Transverse colon (tissue), 4 donors: ENCODE measurements at regions not wholly inside any gene's neighbourhood (a gene's known extent, or its start where the extent isn't known, plus 50 kb on each side); places are given as distances from the start of the nearest gene placed in this dataset.

Experiments
- DNase-seq: peaks from one replicate; pipeline ENCODE4 v3.0.0-alpha.2; 2019
- H3K27ac ChIP-seq, 4 donors: fragments of 200-600 bp; sonication (generic); 2 replicates each; pipeline ENCODE4 v1.5.1; 2016 to 2018; ENCODE audit warnings: inconsistent platforms in 4 of 4
- H3K27me3 ChIP-seq: fragments of 200-600 bp; sonication (generic); 2 replicates; pipeline ENCODE4 v1.5.1; 2017; ENCODE audit warnings: inconsistent platforms
- H3K36me3 ChIP-seq, 4 donors: fragments of 200-600 bp; sonication (generic); 2 replicates each; pipeline ENCODE4 v1.5.1; 2017 to 2019; ENCODE audit warnings: inconsistent platforms in 4 of 4
- H3K4me1 ChIP-seq, 4 donors: fragments of 200-600 bp; sonication (generic); 2 replicates each; pipeline ENCODE4 v1.5.1; 2017 to 2020; ENCODE audit warnings: inconsistent platforms in 4 of 4
- H3K4me3 ChIP-seq, 4 donors: fragments of 200-600 bp; sonication (generic); 1 replicate in 1 of 4; 2 replicates in 3 of 4; pipeline versions ENCODE4 v1.5.1 to v1.6.1; 2017 to 2019; ENCODE audit warnings: inconsistent platforms in 4 of 4
- H3K9me3 ChIP-seq, 2 donors: fragments of 200-600 bp; sonication (generic); 2 replicates each; pipeline ENCODE4 v1.5.1; 2017 to 2019; ENCODE audit warnings: inconsistent platforms in 2 of 2
- CTCF ChIP-seq, 5 experiments: fragments of 200-600 bp in 3 of 5; fragments of 450-650 bp in 2 of 5; sonication (generic) in 3 of 5; IDR thresholded peaks; 1 replicate in 2 of 5; 2 replicates in 3 of 5; pipeline ENCODE4 v1.5.1; 2016 to 2017; ENCODE audit warnings: antibody characterized with exemption in 5 of 5, inconsistent platforms in 3 of 5, mild to moderate bottlenecking in 2 of 5, moderate library complexity in 1 of 5
- EP300 ChIP-seq: sonication (generic); formaldehyde crosslinking; IDR thresholded peaks from one replicate; pipeline ENCODE4 v1.6.1; 2017; ENCODE audit warnings: antibody characterized with exemption, low read depth
- POLR2A ChIP-seq: fragments of 450-650 bp; IDR thresholded peaks from one replicate; pipeline ENCODE4 v1.6.1; 2016; ENCODE audit warnings: antibody characterized with exemption, mild to moderate bottlenecking, moderate library complexity
- POLR2AphosphoS5 ChIP-seq, 3 donors: sonication (generic); formaldehyde crosslinking; IDR thresholded peaks; one replicate each; pipeline ENCODE4 v1.6.1; 2016; ENCODE audit warnings: antibody characterized with exemption in 3 of 3
- WGBS, 2 donors: methylation state at CpG; one replicate each; pipeline ENCODE4 v1.1.5; 2018; ENCODE audit warnings: low coverage in 1 of 2; 5-methylcytosine and 5-hydroxymethylcytosine counted together
- in situ Hi-C, 4 donors: fragments of 200-750 bp; cut with MboI; loops; one replicate each; pipeline versions ENCODE4 v1.15.0 to v1.15.1; 2017; ENCODE audit warnings: low sequenced_read_pairs in 3 of 4, low pct_ligation_motif_present in 1 of 4, low pct_unique_long_range_greater_than_20kb in 1 of 4
- intact Hi-C: fragments of 100-400 bp; cut with DNase I; formaldehyde crosslinking; loops from one replicate; pipeline ENCODE4 v1.15.1; 2023; ENCODE audit warnings: low total_unique reads

DNA sequence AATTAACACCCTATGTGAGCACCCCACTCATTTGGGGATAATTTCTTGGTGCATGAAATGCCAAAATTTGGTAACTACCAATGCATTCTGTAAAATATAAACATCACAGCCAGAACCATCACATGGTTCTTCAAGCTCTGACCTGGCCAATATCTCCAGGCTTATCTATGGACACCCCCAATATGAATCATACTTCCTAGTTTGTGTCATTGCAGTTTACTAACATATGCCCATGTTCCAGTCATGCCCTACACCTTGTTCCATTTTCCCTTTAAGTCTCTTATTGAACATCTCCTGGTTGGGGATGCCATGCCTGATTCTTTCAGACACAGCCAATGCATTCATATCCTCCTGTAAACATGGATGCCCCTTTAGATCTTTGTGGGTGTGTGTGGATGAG is 572.8 kb upstream of the BTBD3 start:
- no peaks in the 10 kb centered on the region for H3K27me3 ChIP-seq
- DNase-seq = no peak
- H3K27ac ChIP-seq = no peak overlapping the region
- no peaks in the 10 kb centered on the region for H3K4me1 ChIP-seq
- in situ Hi-C loops = no loop called here
- no peak overlapping the region for H3K4me3 ChIP-seq
- no peaks in the 10 kb centered on the region for H3K9me3 ChIP-seq
- intact Hi-C loops = no loop called here
- no peaks in the 10 kb centered on the region for H3K36me3 ChIP-seq
- TF ChIP-seq POLR2AphosphoS5 (IDR thresholded peaks at IDR 0.05) (no peak), CTCF (IDR thresholded peaks at IDR 0.05) (no peak), EP300 (no peak), POLR2A (no peak)

DNA sequence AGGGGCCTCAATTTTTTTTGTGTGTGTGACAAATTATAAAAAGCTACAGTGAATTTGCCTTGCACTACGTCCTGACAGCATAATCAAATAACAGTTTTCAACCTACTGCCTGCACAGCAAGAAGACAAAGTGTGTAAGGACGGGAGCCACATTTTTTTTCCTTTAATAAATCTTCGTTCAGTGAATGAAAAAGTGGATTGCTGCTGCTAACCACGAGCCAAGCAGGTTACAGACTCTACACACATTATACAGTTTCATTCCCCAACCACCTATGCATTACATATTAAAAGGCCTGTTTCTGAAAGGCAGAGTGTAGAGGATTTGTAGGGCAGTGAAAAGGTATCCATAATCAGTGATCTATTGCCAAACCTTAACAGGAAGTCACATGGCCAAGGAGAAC is 570.0 kb upstream of the BTBD3 start:
- WGBS, 2 donors = 73 to 77% methylated on average over 4 of the region's 4 CpGs
- Histone ChIP-seq H3K4me1 (peaks cover 0 to 15% (median 4%) of the 10 kb centered on the region in 4 donors), H3K4me3 (no peak overlapping the region), H3K27me3 (no peaks in the 10 kb centered on the region), H3K27ac (no peak overlapping the region), H3K9me3 (no peaks in the 10 kb centered on the region), H3K36me3 (no peaks in the 10 kb centered on the region)
- in situ Hi-C loops = no loop called here
- DNase-seq = no peak
- intact Hi-C loops = no loop called here
- TF ChIP-seq POLR2AphosphoS5 (IDR thresholded peaks at IDR 0.05) (no peak), CTCF (IDR thresholded peaks at IDR 0.05) (no peak), POLR2A (no peak), EP300 (no peak)

- TF ChIP-seq CTCF (IDR thresholded peaks at IDR 0.05) (no peak), POLR2AphosphoS5 (IDR thresholded peaks at IDR 0.05) (no peak)
- Histone ChIP-seq H3K9me3 (no peaks in the 10 kb centered on the region), H3K27ac (no peak overlapping the region), H3K4me1 (peaks cover 0 to 15% (median 4%) of the 10 kb centered on the region in 4 donors), H3K4me3 (no peak overlapping the region), H3K36me3 (no peaks in the 10 kb centered on the region), H3K27me3 (no peaks in the 10 kb centered on the region)
- WGBS, 2 donors = 59 to 67% methylated on average over 4 to 7 of the region's 7 CpGs
- intact Hi-C loops (no loop called here), in situ Hi-C loops (no loop called here)
- no peak for DNase-seq
These were observed 567.3 kb upstream of the BTBD3 start for GRCh38 chr20:11350126-11351005.

DNA sequence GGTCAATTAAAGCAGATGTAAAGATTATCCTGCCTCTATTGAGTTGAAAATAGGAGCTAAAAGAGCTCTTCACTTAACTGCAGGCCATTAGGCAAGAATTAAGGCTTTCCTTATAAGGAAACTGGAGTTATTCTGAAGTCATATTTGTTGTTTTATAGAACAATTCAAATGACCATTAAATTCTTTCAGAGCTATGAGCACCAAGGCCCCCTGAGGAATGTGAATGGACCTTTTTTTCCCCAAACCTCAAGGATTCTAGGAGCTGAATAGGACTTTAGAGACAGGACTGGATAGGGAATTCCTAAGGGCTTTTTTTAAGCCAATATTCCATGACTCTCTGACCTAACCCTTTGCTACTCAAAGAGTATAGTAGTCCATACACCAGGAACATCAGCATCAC is 565.7 kb upstream of the BTBD3 start:
- H3K27ac ChIP-seq = no peak overlapping the region
- intact Hi-C loops = no loop called here
- no peaks in the 10 kb centered on the region for H3K27me3 ChIP-seq
- H3K4me3 ChIP-seq = no peak overlapping the region
- TF ChIP-seq CTCF (IDR thresholded peaks at IDR 0.05) (no peak), POLR2A (no peak), EP300 (no peak), POLR2AphosphoS5 (IDR thresholded peaks at IDR 0.05) (no peak)
- no peaks in the 10 kb centered on the region for H3K36me3 ChIP-seq
- in situ Hi-C loops = no loop called here
- H3K9me3 ChIP-seq = no peaks in the 10 kb centered on the region
- no peak for DNase-seq
- H3K4me1 ChIP-seq = peaks cover 0 to 15% (median 4%) of the 10 kb centered on the region in 4 donors
